CD4-positive, CD25-positive, alpha-beta regulatory T cell (primary cell): ENCODE measurements at regions not wholly inside any gene's neighbourhood (a gene's known extent, or its start where the extent isn't known, plus 50 kb on each side); places are given as distances from the start of the nearest gene placed in this dataset.
"Not testable (repeated sequence)": the region's sequence is repeated elsewhere in the genome, so short reads cannot be mapped to it uniquely, and the experiment has no call there.

ENCODE experiments used
- ATAC-seq, 2 donors: fragments of 150-1000 bp; cut with Tn5 transposase; one replicate each; pipeline ENCODE4 v1.10.0; 2021; ENCODE audit warnings: low read depth in 2 of 2, moderate number of reproducible peaks in 2 of 2, moderate library complexity in 1 of 2
- DNase-seq, 3 donors: peaks; one replicate each; pipeline versions ENCODE4 v3.0.0 to v3.0.0-alpha.2; 2012 to 2022; ENCODE audit warnings: mixed read lengths in 1 of 3
- H3K27ac ChIP-seq: one replicate; pipeline ENCODE4 v1.7.0; 2013; ENCODE audit warnings: mild to moderate bottlenecking, low read length; ENCODE audit not compliant: insufficient read depth, poor library complexity, severe bottlenecking
- H3K27me3 ChIP-seq: one replicate; pipeline ENCODE4 v1.7.0; 2013; ENCODE audit warnings: low read length; ENCODE audit not compliant: control insufficient read depth, insufficient read depth
- H3K36me3 ChIP-seq: one replicate; pipeline ENCODE4 v1.7.0; 2013; ENCODE audit warnings: mild to moderate bottlenecking, low read length, moderate library complexity; ENCODE audit not compliant: control insufficient read depth, insufficient read depth
- H3K4me1 ChIP-seq: 2 replicates; pipeline ENCODE4 v1.7.0; 2013; ENCODE audit warnings: mild to moderate bottlenecking, low read length; ENCODE audit not compliant: insufficient read depth, control insufficient read depth, poor library complexity, severe bottlenecking
- H3K4me3 ChIP-seq: one replicate; pipeline ENCODE4 v1.7.0; 2013; ENCODE audit warnings: low read depth, mild to moderate bottlenecking, low read length, moderate library complexity
- H3K9me3 ChIP-seq, 2 experiments: 1 replicate in 1 of 2; 2 replicates in 1 of 2; pipeline ENCODE4 v1.7.0; 2013; ENCODE audit warnings: low read length in 2 of 2, mild to moderate bottlenecking in 1 of 2, moderate library complexity in 1 of 2; ENCODE audit not compliant: control insufficient read depth in 2 of 2
- H3K27ac Mint-ChIP-seq, 3 donors: one replicate each; pipeline ENCODE4 v1.8.0; 2020 to 2022; ENCODE audit warnings: mild to moderate bottlenecking in 3 of 3, mixed read lengths in 3 of 3, moderate library complexity in 2 of 3
- H3K27me3 Mint-ChIP-seq: one replicate; pipeline ENCODE4 v1.8.0; 2022; ENCODE audit warnings: mild to moderate bottlenecking, mixed read lengths
- H3K36me3 Mint-ChIP-seq: one replicate; pipeline ENCODE4 v1.8.0; 2020; ENCODE audit warnings: mixed read lengths
- H3K4me1 Mint-ChIP-seq, 4 donors: one replicate each; pipeline ENCODE4 v1.8.0; 2020 to 2022; ENCODE audit warnings: mixed read lengths in 4 of 4, mild to moderate bottlenecking in 1 of 4
- H3K4me3 Mint-ChIP-seq, 4 donors: one replicate each; pipeline ENCODE4 v1.8.0; 2020 to 2022; ENCODE audit warnings: mild to moderate bottlenecking in 4 of 4, mixed read lengths in 4 of 4, moderate library complexity in 3 of 4
- H3K9me3 Mint-ChIP-seq, 7 donors: one replicate each; pipeline ENCODE4 v1.8.0; 2020 to 2022; ENCODE audit warnings: mixed read lengths in 7 of 7, mild to moderate bottlenecking in 3 of 7, moderate library complexity in 2 of 7

DNA sequence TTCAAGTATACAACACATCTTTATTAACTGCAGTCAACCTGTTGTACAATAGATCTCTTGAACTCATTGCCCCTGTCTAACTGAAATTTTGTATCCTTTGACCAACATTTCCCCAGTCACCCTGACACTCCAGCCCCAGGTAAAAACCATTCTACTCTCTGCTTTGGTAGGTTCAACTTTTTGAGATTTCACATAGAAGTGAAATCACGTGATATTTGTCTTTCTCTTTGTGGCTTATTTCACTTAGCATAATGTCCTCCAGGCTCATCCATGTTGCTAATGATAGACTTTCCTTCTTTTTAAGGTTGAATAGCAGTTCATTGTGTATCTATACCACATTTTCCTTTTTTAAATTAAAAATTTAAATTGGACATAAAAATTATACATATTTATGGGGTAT, 126.5 kb upstream of the MAN2A1 start:
- H3K9me3 ChIP-seq: no peaks in the 10 kb centered on the region
- Mint-ChIP-seq H3K27me3 (peaks cover 5% of the 10 kb centered on the region), H3K9me3 (peaks cover 0 to 9% (median 0%) of the 10 kb centered on the region in 7 donors), H3K36me3 (no peaks in the 10 kb centered on the region), H3K4me3 (no peak overlapping the region), H3K27ac (no peak overlapping the region), H3K4me1 (peaks cover 0 to 5% (median 0%) of the 10 kb centered on the region in 4 donors)
- DNase-seq: no peak
- H3K4me1 ChIP-seq: no peaks in the 10 kb centered on the region
- H3K36me3 ChIP-seq: no peaks in the 10 kb centered on the region
- ATAC-seq: no peak
- H3K4me3 ChIP-seq: no peak overlapping the region
- peaks cover 2% of the 10 kb centered on the region for H3K27me3 ChIP-seq
- no peak overlapping the region for H3K27ac ChIP-seq

DNA sequence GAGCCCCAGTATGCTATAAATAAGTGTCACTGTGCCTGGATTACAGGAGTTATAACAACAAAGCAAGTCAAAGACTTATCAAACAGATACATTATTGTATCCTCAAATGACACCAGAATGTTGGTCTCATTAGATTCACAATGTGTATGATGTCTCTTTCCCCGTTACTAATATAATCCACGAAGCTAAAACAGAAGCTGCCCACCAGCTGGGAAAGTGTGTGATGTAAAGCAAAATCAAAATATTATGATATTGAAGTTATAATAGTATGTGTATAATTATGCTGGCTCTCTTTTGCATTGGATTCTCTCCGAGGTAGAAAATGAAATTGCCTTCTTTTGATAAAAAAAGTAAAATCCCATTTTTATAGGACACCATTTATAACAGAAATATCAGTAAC, 127.3 kb upstream of the MAN2A1 start:
- H3K27ac ChIP-seq: no peak overlapping the region
- no peaks in the 10 kb centered on the region for H3K36me3 ChIP-seq

GRCh38 chr5:109561447-109561846, 128.3 kb upstream of the MAN2A1 start:
- H3K4me1 ChIP-seq: no peaks in the 10 kb centered on the region
- ATAC-seq (no peak), DNase-seq (no peak)
- H3K36me3 ChIP-seq: no peaks in the 10 kb centered on the region
- H3K27me3 ChIP-seq: peaks cover 1% of the 10 kb centered on the region
- H3K4me1 Mint-ChIP-seq: peaks cover 0 to 7% (median 0%) of the 10 kb centered on the region in 4 donors
- no peak overlapping the region for H3K4me3 ChIP-seq
- H3K27me3 Mint-ChIP-seq: peaks cover 5% of the 10 kb centered on the region
- no peaks in the 10 kb centered on the region for H3K36me3 Mint-ChIP-seq
- H3K9me3 Mint-ChIP-seq: peaks cover 0 to 9% (median 0%) of the 10 kb centered on the region in 7 donors
- no peak overlapping the region for H3K27ac Mint-ChIP-seq
- no peak overlapping the region for H3K27ac ChIP-seq
- no peak overlapping the region for H3K4me3 Mint-ChIP-seq
- H3K9me3 ChIP-seq: no peaks in the 10 kb centered on the region

More for the DNA sequence above, 127.3 kb upstream of the MAN2A1 start:
- H3K4me3 Mint-ChIP-seq: no peak overlapping the region
- Histone ChIP-seq H3K4me3 (no peak overlapping the region), H3K9me3 (no peaks in the 10 kb centered on the region), H3K4me1 (no peaks in the 10 kb centered on the region), H3K27me3 (peaks cover 2% of the 10 kb centered on the region)
- no peak overlapping the region for H3K27ac Mint-ChIP-seq
- H3K4me1 Mint-ChIP-seq: peaks cover 0 to 7% (median 0%) of the 10 kb centered on the region in 4 donors
- H3K9me3 Mint-ChIP-seq: peaks cover 0 to 11% (median 0%) of the 10 kb centered on the region in 7 donors
- ATAC-seq (no peak), DNase-seq (no peak)
- H3K36me3 Mint-ChIP-seq: no peaks in the 10 kb centered on the region
- peaks cover 5% of the 10 kb centered on the region for H3K27me3 Mint-ChIP-seq

DNA sequence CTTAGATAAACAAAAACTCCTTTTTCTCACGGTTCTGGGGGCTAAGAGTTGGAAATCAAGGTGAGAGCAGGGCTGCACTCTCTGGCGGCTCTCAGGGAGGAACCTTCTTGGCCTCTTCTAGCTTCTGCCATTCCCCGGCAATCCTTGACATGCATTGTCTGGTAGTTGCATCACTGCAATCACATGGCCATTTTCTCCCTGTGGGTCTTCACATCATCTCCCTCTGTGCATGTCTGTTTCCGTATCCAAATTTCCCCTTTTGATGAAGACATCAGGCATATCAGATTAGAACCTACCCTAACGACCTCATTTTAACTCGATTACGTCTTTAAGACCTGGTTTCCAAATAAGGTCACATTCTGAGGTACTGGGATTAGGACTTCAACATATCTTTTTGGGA, 129.2 kb upstream of the MAN2A1 start:
- Histone ChIP-seq H3K4me3 (no peak overlapping the region), H3K27me3 (no peaks in the 10 kb centered on the region), H3K4me1 (no peaks in the 10 kb centered on the region), H3K27ac (no peak overlapping the region), H3K9me3 (no peaks in the 10 kb centered on the region), H3K36me3 (no peaks in the 10 kb centered on the region)
- no peak for ATAC-seq
- no peaks in the 10 kb centered on the region for H3K36me3 Mint-ChIP-seq
- no peak overlapping the region for H3K4me3 Mint-ChIP-seq
- H3K9me3 Mint-ChIP-seq: peaks cover 0 to 9% (median 0%) of the 10 kb centered on the region in 7 donors
- H3K4me1 Mint-ChIP-seq: peaks cover 0 to 7% (median 0%) of the 10 kb centered on the region in 4 donors
- no peak for DNase-seq
- H3K27ac Mint-ChIP-seq: no peak overlapping the region
- peaks cover 5% of the 10 kb centered on the region for H3K27me3 Mint-ChIP-seq

DNA sequence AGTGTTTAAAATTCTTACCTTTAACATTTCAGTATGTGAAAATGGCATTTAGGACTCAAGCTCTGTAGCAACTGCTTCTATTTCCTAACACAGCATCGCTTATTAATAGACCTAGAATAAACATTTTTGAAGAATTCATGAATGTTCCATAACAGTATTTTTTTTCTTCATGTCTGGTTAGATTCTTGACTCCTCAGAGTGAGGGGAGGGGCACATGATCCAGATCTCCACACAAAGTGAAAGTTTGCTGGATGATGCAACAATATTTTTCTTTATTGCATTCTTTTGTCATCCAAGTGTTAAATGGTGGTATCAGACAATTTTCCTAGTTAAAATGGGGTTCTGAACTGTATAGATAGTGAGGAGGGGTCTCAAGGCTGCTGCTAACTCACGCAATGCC, 130.8 kb upstream of the MAN2A1 start:
- H3K4me1 ChIP-seq: no peaks in the 10 kb centered on the region

DNA sequence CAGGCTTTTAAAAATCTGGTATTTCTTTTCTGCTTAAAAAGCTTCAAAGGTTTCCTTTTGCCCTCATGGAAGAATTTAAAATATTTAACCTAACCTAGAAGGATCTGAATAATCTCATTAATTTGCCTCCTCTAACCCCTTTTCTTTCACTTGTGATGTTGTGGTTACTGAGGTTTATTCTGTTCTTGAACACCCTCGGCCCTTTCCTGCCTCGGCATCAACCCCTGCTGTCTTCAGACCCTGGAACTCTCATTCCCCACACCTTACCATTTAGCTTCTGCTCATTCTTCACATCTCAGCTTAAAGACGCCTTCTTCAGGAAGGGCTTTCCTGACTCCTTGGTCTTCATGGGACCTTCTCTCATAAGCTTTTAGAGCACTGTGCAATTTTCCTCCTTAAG, 131.4 kb upstream of the MAN2A1 start:
- Histone ChIP-seq H3K4me1 (no peaks in the 10 kb centered on the region), H3K9me3 (no peaks in the 10 kb centered on the region), H3K27ac (no peak overlapping the region), H3K4me3 (no peak overlapping the region), H3K27me3 (no peaks in the 10 kb centered on the region), H3K36me3 (no peaks in the 10 kb centered on the region)
- Mint-ChIP-seq H3K4me3 (no peak overlapping the region), H3K27me3 (peaks cover 10% of the 10 kb centered on the region), H3K27ac (no peak overlapping the region), H3K36me3 (no peaks in the 10 kb centered on the region), H3K4me1 (peaks cover 0 to 7% (median 0%) of the 10 kb centered on the region in 4 donors), H3K9me3 (peaks cover 0 to 5% (median 2%) of the 10 kb centered on the region in 7 donors)
- DNase-seq (no peak), ATAC-seq (no peak)

More for the DNA sequence above, 130.8 kb upstream of the MAN2A1 start:
- ATAC-seq (no peak), DNase-seq (no peak)
- no peaks in the 10 kb centered on the region for H3K27me3 ChIP-seq
- Mint-ChIP-seq H3K27me3 (peaks cover 5% of the 10 kb centered on the region), H3K4me3 (no peak overlapping the region), H3K36me3 (no peaks in the 10 kb centered on the region), H3K9me3 (peaks cover 0 to 6% (median 0%) of the 10 kb centered on the region in 7 donors), H3K4me1 (peaks cover 0 to 7% (median 0%) of the 10 kb centered on the region in 4 donors), H3K27ac (no peak overlapping the region)
- no peak overlapping the region for H3K27ac ChIP-seq
- no peaks in the 10 kb centered on the region for H3K9me3 ChIP-seq
- no peak overlapping the region for H3K4me3 ChIP-seq
- no peaks in the 10 kb centered on the region for H3K36me3 ChIP-seq

DNA sequence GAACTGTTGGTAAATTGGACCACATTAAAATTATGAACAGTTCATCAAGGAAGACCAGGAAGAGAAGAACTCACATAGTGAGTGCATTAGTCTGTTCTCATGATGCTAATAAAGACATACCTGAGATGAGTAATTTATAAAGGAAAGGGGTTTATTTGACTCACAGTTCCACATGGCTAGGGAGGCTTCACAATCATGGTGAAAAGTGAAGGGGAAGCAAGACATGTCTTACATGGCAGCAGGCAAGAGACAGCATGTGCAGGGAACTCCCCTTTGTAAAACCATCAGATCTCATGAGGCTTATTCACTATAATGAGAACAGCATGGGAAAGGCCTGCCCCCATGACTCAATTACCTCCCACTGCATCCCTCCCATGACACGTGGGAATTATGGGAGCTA, 135.9 kb upstream of the MAN2A1 start:
- DNase-seq: no peak
- ATAC-seq: no peak
- Mint-ChIP-seq H3K27ac (no peak overlapping the region), H3K27me3 (peaks cover 5% of the 10 kb centered on the region), H3K36me3 (no peaks in the 10 kb centered on the region), H3K4me3 (no peak overlapping the region), H3K4me1 (peaks cover 0 to 7% (median 0%) of the 10 kb centered on the region in 4 donors), H3K9me3 (peaks cover 0 to 13% (median 7%) of the 10 kb centered on the region in 7 donors)
- H3K27me3 ChIP-seq: no peaks in the 10 kb centered on the region
- no peak overlapping the region for H3K4me3 ChIP-seq
- no peak overlapping the region for H3K27ac ChIP-seq
- H3K4me1 ChIP-seq: no peaks in the 10 kb centered on the region
- H3K36me3 ChIP-seq: no peaks in the 10 kb centered on the region
- H3K9me3 ChIP-seq: no peaks in the 10 kb centered on the region

DNA sequence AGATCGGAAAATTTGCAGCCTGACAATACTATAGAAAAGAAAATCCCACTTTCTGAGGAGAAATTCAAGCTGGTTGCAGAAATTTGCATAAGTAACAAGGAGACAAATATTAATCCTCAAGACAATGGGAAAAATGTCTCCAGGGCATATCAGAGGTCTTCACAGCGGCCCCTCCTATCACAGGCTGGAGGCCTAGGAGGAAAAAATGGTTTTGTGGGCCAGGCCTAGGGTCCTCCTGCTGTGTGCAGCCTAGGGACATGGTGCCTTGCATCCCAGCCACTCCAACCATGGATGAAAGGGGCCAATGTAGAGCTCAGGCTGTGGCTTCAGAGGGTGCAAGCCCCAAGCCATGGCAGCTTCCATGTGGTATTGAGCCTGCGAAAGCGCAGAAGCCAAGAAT, 138.5 kb upstream of the MAN2A1 start:
- peaks cover 0 to 13% (median 5%) of the 10 kb centered on the region in 7 donors for H3K9me3 Mint-ChIP-seq
- not testable (repeated sequence) for H3K27ac ChIP-seq, DNase-seq, H3K36me3 ChIP-seq, H3K27ac Mint-ChIP-seq, H3K27me3 ChIP-seq, H3K4me1 Mint-ChIP-seq, H3K36me3 Mint-ChIP-seq, H3K4me1 ChIP-seq, H3K9me3 ChIP-seq, H3K4me3 ChIP-seq, H3K27me3 Mint-ChIP-seq, H3K4me3 Mint-ChIP-seq, ATAC-seq
